ENCODE measurements at regions not wholly inside any gene's neighbourhood (a gene's known extent, or its start where the extent isn't known, plus 50 kb on each side); places are given as distances from the start of the nearest gene placed in this dataset.

DNA sequence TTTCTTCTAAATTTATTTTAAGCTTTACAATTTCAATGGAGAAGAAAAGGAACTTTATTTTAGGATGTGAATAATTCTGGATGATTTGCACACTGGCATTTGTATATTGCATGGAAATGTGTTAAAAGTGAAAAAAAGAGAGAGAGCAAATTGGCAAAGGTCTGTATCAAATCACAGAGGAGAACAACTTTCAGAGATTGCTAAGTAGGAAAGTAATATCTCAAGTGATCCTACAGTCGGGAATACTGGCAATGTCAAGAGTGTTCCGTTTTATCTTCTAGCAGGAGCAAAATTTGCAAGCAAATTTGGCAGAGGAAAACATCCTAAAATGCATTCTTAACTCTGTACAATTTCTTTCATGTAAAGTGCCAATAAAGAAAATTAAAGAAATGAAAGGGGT is 97.1 kb upstream of the TMC3 start:
- DNase-seq: no peak

DNA sequence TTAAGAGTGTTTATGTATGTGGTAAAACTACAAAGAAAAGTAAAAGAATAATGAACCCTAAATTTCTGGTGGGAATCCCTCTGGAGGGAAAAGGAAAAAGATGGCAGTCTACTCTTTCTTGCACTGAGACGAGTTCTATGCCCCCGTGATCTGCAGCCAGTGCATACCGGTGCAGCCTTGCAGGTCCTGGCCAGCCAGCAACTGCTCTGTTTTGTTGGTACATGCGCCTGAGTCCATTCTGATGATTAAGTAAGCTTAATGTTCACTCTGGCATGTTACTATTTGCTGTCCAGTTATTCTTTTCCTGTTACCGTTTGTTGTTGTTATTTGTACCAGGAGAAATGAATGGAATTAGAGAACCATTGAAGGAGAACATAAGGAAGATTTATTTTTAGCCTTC is 95.1 kb upstream of the TMC3 start:
- no peak for DNase-seq

DNA sequence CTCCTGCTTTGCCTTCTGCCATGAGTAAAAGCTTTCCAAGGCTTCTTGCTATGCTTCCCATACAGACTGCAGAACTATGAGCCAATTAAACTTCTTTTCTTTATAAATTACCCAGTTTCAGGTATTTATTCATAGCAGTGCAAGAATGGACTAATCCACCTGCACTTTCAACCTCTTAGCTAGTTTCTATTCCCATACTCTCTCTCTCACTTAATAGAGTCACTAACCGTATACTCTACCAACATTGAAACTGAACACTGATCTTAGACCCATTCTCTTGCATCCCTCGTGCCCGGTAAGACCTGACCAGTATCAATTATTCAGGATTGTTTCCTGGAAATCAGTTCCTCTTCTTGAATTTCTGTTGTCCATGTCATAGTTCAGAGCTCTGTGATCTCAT is 92.7 kb upstream of the TMC3 start:
- no peak for DNase-seq

DNA sequence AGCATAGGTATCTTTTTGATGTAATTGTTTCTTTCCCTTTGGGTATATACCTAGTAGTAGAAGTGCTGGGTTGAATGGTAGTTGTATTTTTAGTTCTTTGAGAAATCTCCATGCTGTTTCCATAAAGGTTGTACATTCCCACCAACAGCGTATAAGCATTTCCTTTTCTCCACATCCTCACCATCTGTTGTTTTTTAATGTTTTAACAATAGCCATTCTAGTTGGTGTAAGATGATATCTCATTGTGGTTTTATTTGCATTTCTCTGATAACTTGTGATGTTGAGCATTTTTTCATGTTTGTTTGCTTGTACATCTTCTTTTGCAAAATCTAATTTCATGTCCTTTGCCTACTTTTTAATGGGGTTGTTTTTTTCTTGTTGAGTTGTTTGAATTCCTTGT is 80.0 kb upstream of the TMC3 start:
- DNase-seq: no peak

DNA sequence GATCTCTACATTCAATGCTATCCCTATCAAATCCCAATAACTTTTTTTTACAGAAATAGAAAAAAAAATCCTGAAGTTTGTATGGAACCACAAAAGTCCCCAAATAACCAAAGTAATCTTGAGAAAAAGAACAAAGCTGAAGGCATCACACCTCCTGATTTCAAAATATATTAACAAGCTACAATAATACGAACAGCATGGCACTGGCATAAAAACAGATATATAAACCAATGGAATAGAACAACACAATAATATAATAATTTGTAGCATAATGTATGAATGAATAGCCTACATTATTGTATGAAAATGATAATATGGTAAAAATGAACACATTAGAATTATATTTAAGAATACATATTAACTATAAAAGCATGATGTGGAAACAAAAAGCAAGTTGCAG is 76.7 kb upstream of the TMC3 start:
- DNase-seq: no peak

DNA sequence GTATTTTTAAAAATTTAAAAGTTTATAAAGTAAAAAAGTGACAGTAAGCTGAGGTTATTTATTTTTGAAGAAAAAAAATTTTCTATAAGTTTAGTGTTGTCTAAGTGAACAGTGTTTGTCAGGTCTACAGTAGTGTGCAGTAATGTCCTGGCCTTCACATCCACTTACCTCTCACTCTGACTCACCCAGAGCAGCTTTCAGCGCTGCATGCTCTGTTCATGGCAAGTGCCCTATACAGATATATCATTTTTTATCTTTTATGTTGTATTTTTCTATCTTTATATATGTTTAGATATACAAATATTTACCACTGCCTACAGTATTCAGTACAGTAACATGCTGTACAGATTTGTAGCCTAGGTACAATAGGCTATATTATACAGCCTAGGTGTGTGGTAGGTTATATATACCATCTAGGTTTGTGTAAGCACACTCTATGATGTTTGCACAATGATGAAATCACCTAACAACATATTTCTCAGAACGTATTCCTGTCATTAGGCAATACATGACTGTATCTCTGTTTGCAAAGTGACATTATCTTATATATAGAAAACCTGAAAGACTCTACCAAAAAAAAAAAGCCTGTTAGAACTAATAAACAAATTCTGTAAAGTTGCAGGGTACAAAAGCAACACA is 75.9 kb upstream of the TMC3 start:
- no peak for DNase-seq

DNA sequence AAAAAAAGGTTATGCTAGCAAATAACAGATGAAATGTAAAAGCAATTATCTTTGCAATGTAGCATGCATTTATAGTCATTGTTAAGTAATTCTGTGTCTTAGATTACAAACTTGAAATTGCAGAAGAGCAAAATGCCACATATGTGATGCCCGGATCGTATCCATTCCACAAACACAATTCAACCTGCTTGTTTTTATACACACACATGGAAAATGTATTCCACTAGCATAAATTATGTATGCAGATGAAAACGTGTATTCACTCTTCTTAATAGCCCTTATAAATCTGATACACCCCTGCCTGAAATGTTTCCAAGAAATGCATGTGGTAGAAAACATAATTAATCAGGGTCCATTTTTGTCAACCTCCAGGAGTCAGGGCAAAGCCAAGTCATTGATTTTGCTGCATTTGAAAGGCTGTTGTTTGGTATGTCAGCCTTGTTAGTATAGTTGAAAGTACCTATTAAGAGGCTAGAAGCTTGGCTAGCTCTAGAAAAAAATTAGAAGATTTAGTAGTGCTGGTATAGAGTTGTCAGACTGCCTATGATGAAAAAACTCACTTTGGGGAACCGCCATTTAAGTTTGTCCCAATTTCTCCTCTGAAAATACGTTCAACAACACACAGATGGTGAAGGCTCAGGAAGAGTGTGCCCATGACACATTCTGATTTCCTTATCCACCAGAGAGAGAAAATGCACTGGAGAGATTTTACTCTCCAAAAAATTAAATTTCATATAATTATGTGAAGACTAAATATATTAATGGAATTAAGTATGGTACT is 69.2 kb upstream of the TMC3 start:
- no peak for DNase-seq

DNA sequence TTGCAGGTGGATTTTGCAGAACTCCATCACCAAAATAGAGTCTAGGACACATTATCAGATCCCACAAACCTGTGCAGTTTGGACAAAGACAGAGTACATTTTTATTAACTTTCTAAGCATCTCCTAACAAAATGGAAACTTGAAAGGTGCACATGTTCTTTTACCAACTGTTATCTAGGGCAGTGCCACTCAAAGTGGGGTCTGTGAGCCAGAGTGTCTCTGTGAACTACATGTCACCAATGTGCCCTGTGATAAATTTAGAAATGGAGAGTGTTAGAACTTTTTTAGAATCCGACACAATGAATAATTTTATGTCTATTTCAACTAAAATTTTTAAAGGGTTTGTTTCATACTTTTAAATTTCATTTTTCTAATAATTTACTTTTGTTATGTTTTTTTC is 68.4 kb upstream of the TMC3 start:
- no peak for DNase-seq

DNA sequence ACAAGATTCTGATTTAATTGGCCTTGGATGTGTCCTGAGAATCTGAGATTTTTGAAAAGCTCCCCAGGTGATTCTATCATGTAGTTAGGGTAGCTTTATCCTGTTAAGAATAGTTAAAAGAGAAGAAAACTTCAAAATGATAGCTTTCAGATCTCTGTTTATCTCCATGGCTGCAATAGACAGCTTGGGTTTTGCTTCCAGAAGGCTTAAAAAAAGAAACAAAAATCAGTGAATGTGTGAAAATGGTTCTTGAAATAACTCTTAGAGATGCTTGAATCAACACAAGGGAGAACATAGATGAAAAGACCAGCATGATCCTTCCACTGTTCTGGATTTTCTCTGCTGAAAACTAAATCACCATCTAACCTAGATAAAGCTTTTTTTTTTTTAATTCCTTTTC is 60.8 kb upstream of the TMC3 start:
- no peak for DNase-seq

DNA sequence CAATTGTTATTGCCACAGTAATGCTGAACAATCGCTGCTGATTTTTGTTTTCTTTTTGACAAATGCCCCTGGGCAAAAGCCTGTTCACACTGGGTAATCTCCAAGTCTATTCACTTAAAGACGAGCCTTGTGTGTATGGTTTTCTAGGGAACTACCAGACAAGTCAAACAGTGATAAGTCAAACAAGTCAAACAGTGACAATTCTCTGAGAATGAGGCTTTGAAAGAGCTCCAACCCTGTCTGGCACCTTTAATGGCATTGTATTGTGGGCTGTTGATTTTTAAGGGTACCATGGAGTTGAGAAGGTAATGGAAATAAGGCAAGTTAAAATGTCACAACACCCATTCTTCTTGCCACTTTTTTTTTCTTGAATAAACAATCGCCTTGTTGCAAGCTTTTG is 59.4 kb upstream of the TMC3 start:
- no peak for DNase-seq

DNA sequence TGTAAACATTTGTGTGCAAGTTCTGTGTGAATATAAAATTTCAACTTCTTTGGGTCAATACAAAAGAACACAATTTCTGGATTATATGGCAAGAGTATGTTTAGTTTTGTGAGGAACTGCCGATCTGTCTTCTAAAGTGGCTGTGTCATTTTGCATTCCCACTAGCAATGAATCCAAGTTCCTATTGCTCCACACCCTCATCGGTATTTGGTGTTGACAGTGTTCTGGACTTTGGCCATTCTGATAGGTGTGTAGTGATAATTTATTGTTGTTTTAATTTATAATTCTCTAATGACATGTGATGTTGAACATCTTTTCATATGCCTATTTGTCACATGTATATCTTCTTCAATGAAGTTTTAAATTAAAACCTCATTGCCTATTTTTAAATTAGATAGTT is 58.2 kb upstream of the TMC3 start:
- no peak for DNase-seq

DNA sequence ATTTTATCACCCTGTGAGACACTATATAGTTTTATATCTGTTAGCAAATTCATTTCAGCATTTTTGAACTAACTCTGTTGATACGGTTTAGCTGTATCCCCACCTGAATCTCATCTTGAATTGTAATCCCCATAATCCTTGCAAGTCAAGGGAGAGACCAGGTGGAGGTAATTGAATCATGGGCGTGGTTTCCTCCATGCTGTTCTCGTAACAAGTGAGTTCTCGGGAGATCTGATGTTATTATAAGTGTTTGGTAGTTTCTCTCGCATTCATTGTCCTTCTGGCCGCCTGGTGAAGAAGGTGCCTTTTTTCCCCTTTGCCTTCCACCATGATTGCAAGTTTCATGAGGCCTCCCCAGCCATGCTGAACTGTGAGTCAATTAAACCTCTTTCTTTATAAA is 53.2 kb upstream of the TMC3 start:
- DNase-seq: no peak

DNA sequence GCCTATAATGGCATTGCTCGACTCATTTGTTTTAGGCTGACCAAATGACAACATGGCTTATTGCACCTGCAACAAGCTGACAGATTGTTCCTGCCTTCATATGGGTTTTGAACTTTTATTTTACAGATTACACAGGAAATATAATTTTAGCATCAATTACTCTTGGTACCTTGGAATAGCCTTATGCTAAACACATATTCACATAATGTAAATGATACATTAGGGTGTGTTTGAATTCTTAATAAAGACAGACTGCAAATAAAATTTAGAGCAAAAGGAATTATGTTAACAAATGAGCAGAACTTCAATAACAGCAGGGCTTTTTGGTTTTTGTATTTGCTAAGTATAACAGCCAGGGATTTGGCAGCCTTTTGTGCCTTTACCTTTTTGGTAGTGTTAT is 51.9 kb upstream of the TMC3 start:
- no peak for DNase-seq

Data from NCI-H1105 (cell line).